WTC11 (cell line): ENCODE measurements at regions not wholly inside any gene's neighbourhood (a gene's known extent, or its start where the extent isn't known, plus 50 kb on each side); places are given as distances from the start of the nearest gene placed in this dataset.
A peak's percentile ranks its signal among the peaks of the same experiment; 100 is the strongest.

Experiments used
- ATAC-seq: fragments of 200-7000 bp; cut with Tn5 transposase; 2 replicates; pipeline ENCODE4 v1.10.0; 2021; ENCODE audit warnings: mild to moderate bottlenecking, moderate library complexity
- CTCF ChIA-PET: fragments of 300-600 bp; sonication (Branson Sonifier 250); formaldehyde crosslinking; loops from one replicate; lab custom pipeline; 2021; ENCODE audit warnings: antibody characterized with exemption; lab: Charles Lee
- POLR2A ChIA-PET: fragments of 350-600 bp; sonication (Branson Sonifier 250); formaldehyde crosslinking; loops from one replicate; lab custom pipeline; 2021; ENCODE audit warnings: antibody characterized with exemption; lab: Charles Lee
- DNase-seq: peaks from one replicate; pipeline ENCODE4 v3.0.0; 2021; ENCODE audit warnings: low spot score
- H3K27ac Mint-ChIP-seq: 2 replicates; pipeline ENCODE4 v1.8.0; 2021; ENCODE audit warnings: mixed read lengths
- H3K27me3 Mint-ChIP-seq: 2 replicates; pipeline ENCODE4 v1.8.0; 2021; ENCODE audit warnings: low read depth, mild to moderate bottlenecking, moderate library complexity, mixed read lengths
- H3K36me3 Mint-ChIP-seq: 2 replicates; pipeline ENCODE4 v1.8.0; 2021; ENCODE audit warnings: mixed read lengths
- H3K4me1 Mint-ChIP-seq: 2 replicates; pipeline ENCODE4 v1.8.0; 2022; ENCODE audit warnings: mixed read lengths
- H3K4me3 Mint-ChIP-seq: 2 replicates; pipeline ENCODE4 v1.8.0; 2021; ENCODE audit warnings: mild to moderate bottlenecking, moderate library complexity, mixed read lengths
- H3K9me3 Mint-ChIP-seq: 2 replicates; pipeline ENCODE4 v1.8.0; 2021; ENCODE audit warnings: mixed read lengths
- ATF1 ChIP-seq: sonication (generic); formaldehyde crosslinking; IDR thresholded peaks from 2 replicates; pipeline ENCODE4 v1.8.1; 2023; ENCODE audit warnings: mild to moderate bottlenecking, moderate library complexity, missing genetic modification reagents
- CBFB ChIP-seq: sonication (generic); formaldehyde crosslinking; IDR thresholded peaks from 2 replicates; pipeline ENCODE4 v1.8.1; 2022; ENCODE audit warnings: mild to moderate bottlenecking, low read depth, missing genetic modification reagents
- ESRRA ChIP-seq: sonication (generic); formaldehyde crosslinking; IDR thresholded peaks from 2 replicates; pipeline ENCODE4 v1.8.1; 2022; ENCODE audit warnings: mild to moderate bottlenecking, missing genetic modification reagents, borderline replicate concordance
- MYBL2 ChIP-seq: sonication (generic); formaldehyde crosslinking; IDR thresholded peaks from 2 replicates; pipeline ENCODE4 v1.8.1; 2023; ENCODE audit warnings: mild to moderate bottlenecking, moderate library complexity, missing genetic modification reagents
- NFATC4 ChIP-seq: fragments of 250-450 bp; sonication (Bioruptor Pico); IDR thresholded peaks from 2 replicates; pipeline ENCODE4 v1.9.0; 2021; ENCODE audit warnings: mild to moderate bottlenecking
- NFE2L1 ChIP-seq: sonication (generic); formaldehyde crosslinking; IDR thresholded peaks from 2 replicates; pipeline ENCODE4 v1.8.1; 2023; ENCODE audit warnings: missing genetic modification reagents
- NFYB ChIP-seq: sonication (generic); formaldehyde crosslinking; conservative IDR thresholded peaks from 2 replicates; pipeline ENCODE4 v1.8.0; 2022; ENCODE audit warnings: low read depth, missing genetic modification reagents
- NR3C1 ChIP-seq: sonication (generic); formaldehyde crosslinking; conservative IDR thresholded peaks from 2 replicates; pipeline ENCODE4 v1.8.1; 2023; ENCODE audit warnings: low read depth, mild to moderate bottlenecking, missing genetic modification reagents
- SMAD4 ChIP-seq: sonication (generic); formaldehyde crosslinking; IDR thresholded peaks from 2 replicates; pipeline ENCODE4 v1.8.0; 2022; ENCODE audit warnings: mild to moderate bottlenecking, missing genetic modification reagents
- TEAD4 ChIP-seq: sonication (generic); formaldehyde crosslinking; IDR thresholded peaks from 2 replicates; pipeline ENCODE4 v1.8.0; 2022; ENCODE audit warnings: mild to moderate bottlenecking, missing genetic modification reagents
- ZNF416 ChIP-seq: fragments of 250-450 bp; sonication (Bioruptor Pico); IDR thresholded peaks from 2 replicates; pipeline ENCODE4 v1.9.0; 2021; ENCODE audit warnings: mild to moderate bottlenecking, inconsistent platforms
- ZNF423 ChIP-seq: fragments of 250-450 bp; sonication (Bioruptor Pico); IDR thresholded peaks from 2 replicates; pipeline ENCODE4 v2.1.2; 2022; ENCODE audit warnings: mild to moderate bottlenecking, moderate library complexity
- TF ChIP-seq, protein P1 (sequence below): sonication (generic); formaldehyde crosslinking; IDR thresholded peaks from 2 replicates; pipeline ENCODE4 v1.8.0; 2022; ENCODE audit warnings: missing genetic modification reagents
- TF ChIP-seq, protein P2 (sequence below): sonication (generic); formaldehyde crosslinking; IDR thresholded peaks from 2 replicates; pipeline ENCODE4 v1.8.1; 2022; ENCODE audit warnings: mild to moderate bottlenecking, missing genetic modification reagents, moderate library complexity, borderline replicate concordance
- TF ChIP-seq, protein P3 (sequence below): sonication (generic); formaldehyde crosslinking; IDR thresholded peaks from 2 replicates; pipeline ENCODE4 v1.8.0; 2022; ENCODE audit warnings: mild to moderate bottlenecking, missing genetic modification reagents
- TF ChIP-seq, protein P4 (sequence below): sonication (generic); formaldehyde crosslinking; IDR thresholded peaks from 2 replicates; pipeline ENCODE4 v1.8.1; 2022; ENCODE audit warnings: low read depth, missing genetic modification reagents, borderline replicate concordance
- TF ChIP-seq, protein P5 (sequence below): fragments of 250-450 bp; sonication (Bioruptor Pico); IDR thresholded peaks from 2 replicates; pipeline ENCODE4 v1.8.0; 2021; ENCODE audit warnings: mild to moderate bottlenecking

DNA sequence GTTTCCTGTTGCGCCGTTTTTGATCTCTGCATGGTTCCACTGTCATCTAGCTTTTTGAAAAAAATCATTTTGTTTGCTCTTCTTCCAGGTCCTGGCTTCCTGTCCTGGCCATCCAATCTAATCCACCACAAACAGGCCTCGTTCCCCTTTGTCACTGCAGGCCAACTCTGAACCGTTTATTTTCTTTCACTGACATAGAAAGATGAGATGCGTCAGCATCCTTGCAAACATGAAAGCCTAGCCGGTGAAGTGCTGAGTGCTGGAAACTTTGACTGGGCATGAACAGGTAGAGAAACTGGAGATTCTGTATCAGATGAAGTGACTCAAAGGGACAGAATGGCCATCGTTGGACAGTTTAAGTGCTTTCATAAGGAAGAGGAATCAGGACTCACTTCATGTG, 1247.8 kb downstream of the TYW1 start (continued):
- TF ChIP-seq, protein P1, sequence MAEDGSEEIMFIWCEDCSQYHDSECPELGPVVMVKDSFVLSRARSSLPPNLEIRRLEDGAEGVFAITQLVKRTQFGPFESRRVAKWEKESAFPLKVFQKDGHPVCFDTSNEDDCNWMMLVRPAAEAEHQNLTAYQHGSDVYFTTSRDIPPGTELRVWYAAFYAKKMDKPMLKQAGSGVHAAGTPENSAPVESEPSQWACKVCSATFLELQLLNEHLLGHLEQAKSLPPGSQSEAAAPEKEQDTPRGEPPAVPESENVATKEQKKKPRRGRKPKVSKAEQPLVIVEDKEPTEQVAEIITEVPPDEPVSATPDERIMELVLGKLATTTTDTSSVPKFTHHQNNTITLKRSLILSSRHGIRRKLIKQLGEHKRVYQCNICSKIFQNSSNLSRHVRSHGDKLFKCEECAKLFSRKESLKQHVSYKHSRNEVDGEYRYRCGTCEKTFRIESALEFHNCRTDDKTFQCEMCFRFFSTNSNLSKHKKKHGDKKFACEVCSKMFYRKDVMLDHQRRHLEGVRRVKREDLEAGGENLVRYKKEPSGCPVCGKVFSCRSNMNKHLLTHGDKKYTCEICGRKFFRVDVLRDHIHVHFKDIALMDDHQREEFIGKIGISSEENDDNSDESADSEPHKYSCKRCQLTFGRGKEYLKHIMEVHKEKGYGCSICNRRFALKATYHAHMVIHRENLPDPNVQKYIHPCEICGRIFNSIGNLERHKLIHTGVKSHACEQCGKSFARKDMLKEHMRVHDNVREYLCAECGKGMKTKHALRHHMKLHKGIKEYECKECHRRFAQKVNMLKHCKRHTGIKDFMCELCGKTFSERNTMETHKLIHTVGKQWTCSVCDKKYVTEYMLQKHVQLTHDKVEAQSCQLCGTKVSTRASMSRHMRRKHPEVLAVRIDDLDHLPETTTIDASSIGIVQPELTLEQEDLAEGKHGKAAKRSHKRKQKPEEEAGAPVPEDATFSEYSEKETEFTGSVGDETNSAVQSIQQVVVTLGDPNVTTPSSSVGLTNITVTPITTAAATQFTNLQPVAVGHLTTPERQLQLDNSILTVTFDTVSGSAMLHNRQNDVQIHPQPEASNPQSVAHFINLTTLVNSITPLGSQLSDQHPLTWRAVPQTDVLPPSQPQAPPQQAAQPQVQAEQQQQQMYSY = no peak
- TF ChIP-seq TEAD4 (CRISPR knock-in tag) = no peak
- no peak for TF ChIP-seq ATF1 (CRISPR knock-in tag)
- no peak for TF ChIP-seq ZNF423 (CRISPR knock-in tag)

DNA sequence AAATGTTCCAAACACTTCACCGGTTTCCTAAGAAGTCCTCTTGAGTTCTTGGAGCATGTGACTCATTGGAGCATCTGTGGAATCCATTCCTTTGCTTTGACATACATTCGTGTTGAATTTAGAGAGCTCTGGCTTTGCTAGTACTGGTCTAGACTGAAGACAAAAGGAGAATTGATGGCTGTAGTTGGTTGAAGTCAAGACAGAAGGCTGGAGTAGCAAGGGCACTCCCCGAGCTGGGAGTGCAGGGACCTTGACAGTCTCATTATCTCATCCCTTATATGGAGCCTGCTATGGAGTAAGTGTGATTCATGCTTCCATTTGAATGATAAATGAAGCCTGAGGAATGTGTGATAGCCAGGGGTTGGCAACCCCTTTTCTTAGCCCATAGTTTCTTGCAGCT, 1249.1 kb downstream of the TYW1 start:
- peaks cover 30% of the 10 kb centered on the region for H3K27me3 Mint-ChIP-seq
- H3K4me3 Mint-ChIP-seq = no peak overlapping the region; the same call in 1 of the 2 replicates
- ChIA-PET POLR2A (interaction anchor here (0.5 kb wide), 1 partner anchor 1872 kb away, joined by 3 read pairs; no protein-coding TSS in a partner anchor), CTCF (interaction anchor here (0.6 kb wide), 1 partner anchor 761 kb away, joined by 3 read pairs; no protein-coding TSS in a partner anchor)
- H3K36me3 Mint-ChIP-seq = peaks cover 33% of the 10 kb centered on the region
- DNase-seq = no peak
- peaks cover 31% of the 10 kb centered on the region for H3K4me1 Mint-ChIP-seq
- H3K9me3 Mint-ChIP-seq = peaks cover 36% of the 10 kb centered on the region
- ATAC-seq = peak; percentile 80
- TF ChIP-seq SMAD4 (no peak), CBFB (CRISPR knock-in tag) (no peak), NR3C1 (no peak), MYBL2 (CRISPR knock-in tag) (no peak)
- TF ChIP-seq, protein P2, sequence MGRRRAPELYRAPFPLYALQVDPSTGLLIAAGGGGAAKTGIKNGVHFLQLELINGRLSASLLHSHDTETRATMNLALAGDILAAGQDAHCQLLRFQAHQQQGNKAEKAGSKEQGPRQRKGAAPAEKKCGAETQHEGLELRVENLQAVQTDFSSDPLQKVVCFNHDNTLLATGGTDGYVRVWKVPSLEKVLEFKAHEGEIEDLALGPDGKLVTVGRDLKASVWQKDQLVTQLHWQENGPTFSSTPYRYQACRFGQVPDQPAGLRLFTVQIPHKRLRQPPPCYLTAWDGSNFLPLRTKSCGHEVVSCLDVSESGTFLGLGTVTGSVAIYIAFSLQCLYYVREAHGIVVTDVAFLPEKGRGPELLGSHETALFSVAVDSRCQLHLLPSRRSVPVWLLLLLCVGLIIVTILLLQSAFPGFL = no peak
- TF ChIP-seq, protein P3, sequence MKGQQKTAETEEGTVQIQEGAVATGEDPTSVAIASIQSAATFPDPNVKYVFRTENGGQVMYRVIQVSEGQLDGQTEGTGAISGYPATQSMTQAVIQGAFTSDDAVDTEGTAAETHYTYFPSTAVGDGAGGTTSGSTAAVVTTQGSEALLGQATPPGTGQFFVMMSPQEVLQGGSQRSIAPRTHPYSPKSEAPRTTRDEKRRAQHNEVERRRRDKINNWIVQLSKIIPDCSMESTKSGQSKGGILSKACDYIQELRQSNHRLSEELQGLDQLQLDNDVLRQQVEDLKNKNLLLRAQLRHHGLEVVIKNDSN (CRISPR knock-in tag) = no peak
- TF ChIP-seq, protein P4, sequence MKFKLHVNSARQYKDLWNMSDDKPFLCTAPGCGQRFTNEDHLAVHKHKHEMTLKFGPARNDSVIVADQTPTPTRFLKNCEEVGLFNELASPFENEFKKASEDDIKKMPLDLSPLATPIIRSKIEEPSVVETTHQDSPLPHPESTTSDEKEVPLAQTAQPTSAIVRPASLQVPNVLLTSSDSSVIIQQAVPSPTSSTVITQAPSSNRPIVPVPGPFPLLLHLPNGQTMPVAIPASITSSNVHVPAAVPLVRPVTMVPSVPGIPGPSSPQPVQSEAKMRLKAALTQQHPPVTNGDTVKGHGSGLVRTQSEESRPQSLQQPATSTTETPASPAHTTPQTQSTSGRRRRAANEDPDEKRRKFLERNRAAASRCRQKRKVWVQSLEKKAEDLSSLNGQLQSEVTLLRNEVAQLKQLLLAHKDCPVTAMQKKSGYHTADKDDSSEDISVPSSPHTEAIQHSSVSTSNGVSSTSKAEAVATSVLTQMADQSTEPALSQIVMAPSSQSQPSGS (CRISPR knock-in tag) = no peak
- H3K27ac Mint-ChIP-seq = peak overlapping the region; percentile 73

DNA sequence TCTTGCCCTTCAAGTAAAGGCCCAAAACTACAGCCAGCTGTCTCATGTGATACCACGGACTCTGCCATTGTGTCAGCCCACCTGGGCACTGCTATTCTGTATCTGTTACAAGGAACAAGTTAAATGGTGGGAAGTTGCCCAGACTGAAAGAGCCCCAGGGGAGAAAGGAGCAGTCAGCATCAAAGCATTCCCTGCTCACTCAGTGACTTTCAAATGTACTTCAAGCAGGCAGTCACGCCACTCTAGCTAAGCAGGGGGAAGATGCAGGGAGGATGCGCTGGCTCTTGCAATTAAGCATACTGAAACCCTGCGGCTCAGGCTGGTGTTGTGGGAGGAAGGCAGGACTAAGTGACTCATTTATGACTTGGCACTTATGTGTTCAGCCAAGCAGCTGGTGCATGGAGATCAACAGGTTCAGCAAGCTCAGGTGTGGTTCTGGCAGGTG, 1249.6 kb downstream of the TYW1 start:
- peaks cover 27% of the 10 kb centered on the region for H3K36me3 Mint-ChIP-seq
- peaks cover 25% of the 10 kb centered on the region for H3K27me3 Mint-ChIP-seq
- H3K27ac Mint-ChIP-seq = peak overlapping the region; percentile 73
- no peak overlapping the region for H3K4me3 Mint-ChIP-seq
- H3K9me3 Mint-ChIP-seq = peaks cover 31% of the 10 kb centered on the region
- peak; percentile 84 for ATAC-seq
- peak; percentile 58 for DNase-seq
- peaks cover 31% of the 10 kb centered on the region for H3K4me1 Mint-ChIP-seq
- ChIA-PET POLR2A (interaction anchor here (0.6 kb wide), 1 partner anchor 33 kb away, joined by 3 read pairs; no protein-coding TSS in a partner anchor), CTCF (interaction anchor here (0.6 kb wide), 1 partner anchor 762 kb away, joined by 3 read pairs; no protein-coding TSS in a partner anchor)
- TF ChIP-seq, protein P5, sequence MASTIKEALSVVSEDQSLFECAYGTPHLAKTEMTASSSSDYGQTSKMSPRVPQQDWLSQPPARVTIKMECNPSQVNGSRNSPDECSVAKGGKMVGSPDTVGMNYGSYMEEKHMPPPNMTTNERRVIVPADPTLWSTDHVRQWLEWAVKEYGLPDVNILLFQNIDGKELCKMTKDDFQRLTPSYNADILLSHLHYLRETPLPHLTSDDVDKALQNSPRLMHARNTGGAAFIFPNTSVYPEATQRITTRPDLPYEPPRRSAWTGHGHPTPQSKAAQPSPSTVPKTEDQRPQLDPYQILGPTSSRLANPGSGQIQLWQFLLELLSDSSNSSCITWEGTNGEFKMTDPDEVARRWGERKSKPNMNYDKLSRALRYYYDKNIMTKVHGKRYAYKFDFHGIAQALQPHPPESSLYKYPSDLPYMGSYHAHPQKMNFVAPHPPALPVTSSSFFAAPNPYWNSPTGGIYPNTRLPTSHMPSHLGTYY = no peak
- TF ChIP-seq NFYB (CRISPR knock-in tag) = no peak
- TF ChIP-seq NFE2L1 (CRISPR knock-in tag) = 0 out of 2 replicates have a peak, but pooled peaks have one; percentile 62
- TF ChIP-seq NFATC4 (CRISPR knock-in tag) = no peak
- TF ChIP-seq, protein P1 = no peak
- TF ChIP-seq, protein P4 (CRISPR knock-in tag) = no peak
- no peak for TF ChIP-seq ESRRA (CRISPR knock-in tag)
- TF ChIP-seq, protein P2 = no peak
- TF ChIP-seq MYBL2 (CRISPR knock-in tag) = no peak
- no peak for TF ChIP-seq ZNF416 (CRISPR knock-in tag)
